GM13976 (cell line): ENCODE measurements at regions not wholly inside any gene's neighbourhood (a gene's known extent, or its start where the extent isn't known, plus 50 kb on each side); places are given as distances from the start of the nearest gene placed in this dataset.

Experiments used
- DNase-seq: peaks from one replicate; pipeline ENCODE4 v3.0.0; 2012; ENCODE audit warnings: low spot score
- CTCF ChIP-seq: IDR thresholded peaks from 2 replicates; pipeline ENCODE4 v1.5.1; 2012; ENCODE audit warnings: borderline replicate concordance, mild to moderate bottlenecking; ENCODE audit not compliant: insufficient read depth; ENCODE audit errors: extremely low read depth, missing control alignments, control extremely low read depth
- in situ Hi-C: fragments of 300-500 bp; cut with MboI; formaldehyde crosslinking; loops from one replicate; pipeline ENCODE4 v1.12.0; 2022; ENCODE audit warnings: low sequenced_read_pairs, mixed read lengths, inconsistent platforms; ENCODE audit not compliant: unreplicated experiment

- TF ChIP-seq CTCF, result no peak
- in situ Hi-C loops, result loop anchor here (25.0 kb wide), 1 partner anchor 285 kb away; no protein-coding TSS in a partner anchor
- no peak for DNase-seq
Measured at GRCh38 chr3:177347611-177348010, 150.3 kb upstream of the TBL1XR1 start.

- DNase-seq, result no peak
- in situ Hi-C loops, result loop anchor here (25.0 kb wide), 1 partner anchor 287 kb away; no protein-coding TSS in a partner anchor
- no peak for TF ChIP-seq CTCF
Measured at GRCh38 chr3:177348974-177349373, 151.7 kb upstream of the TBL1XR1 start.

- no peak for DNase-seq
- in situ Hi-C loops, result loop anchor here (25.0 kb wide), 1 partner anchor 287 kb away; no protein-coding TSS in a partner anchor
- no peak for TF ChIP-seq CTCF
Measured at GRCh38 chr3:177349384-177349783, 152.1 kb upstream of the TBL1XR1 start.

- no peak for DNase-seq
- in situ Hi-C loops, result loop anchor here (10.0 kb wide), 1 partner anchor 155 kb away; the partner anchor contains the start of gene TBL1XR1
- TF ChIP-seq CTCF, result no peak
Measured at GRCh38 chr3:177350121-177350520, 152.8 kb upstream of the TBL1XR1 start.

- no peak for DNase-seq
- TF ChIP-seq CTCF, result no peak
- in situ Hi-C loops, result loop anchor here (10.0 kb wide), 1 partner anchor 156 kb away; the partner anchor contains the start of gene TBL1XR1
Measured at GRCh38 chr3:177351206-177351605, 153.9 kb upstream of the TBL1XR1 start.

- in situ Hi-C loops, result loop anchor here (10.0 kb wide), 1 partner anchor 157 kb away; the partner anchor contains the start of gene TBL1XR1
- TF ChIP-seq CTCF, result no peak
- peak; percentile 63 for DNase-seq
Measured at GRCh38 chr3:177351757-177352158, 154.5 kb upstream of the TBL1XR1 start.
